ENCODE measurements at regions not wholly inside any gene's neighbourhood (a gene's known extent, or its start where the extent isn't known, plus 50 kb on each side); places are given as distances from the start of the nearest gene placed in this dataset.

DNA sequence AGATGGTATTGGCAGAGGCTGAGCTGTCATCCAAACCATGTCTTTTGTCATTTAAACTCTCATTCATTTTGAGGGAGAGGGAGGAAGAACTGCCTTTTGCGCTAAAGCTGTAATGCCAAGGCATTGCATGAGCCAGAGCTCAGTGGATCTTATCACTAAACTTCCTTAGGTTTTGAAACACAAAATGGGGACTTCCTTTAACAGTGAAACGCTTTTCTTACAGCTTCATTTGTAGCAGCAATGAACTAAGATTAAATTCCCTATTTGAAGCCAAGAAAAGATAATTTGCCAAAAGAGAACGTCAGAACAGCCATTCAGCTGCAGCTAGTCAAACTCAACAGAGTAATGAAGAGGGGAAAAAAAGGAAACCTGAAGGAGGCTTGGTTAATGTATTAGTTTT, 143.5 kb upstream of the MMADHC start:
- Histone ChIP-seq H3K9me1 (ENCODE audit: control insufficient read depth, extremely low read depth, insufficient read depth, low read length) (no peaks in the 10 kb centered on the region), H4K20me1 (ENCODE audit: control insufficient read depth, extremely low read depth, insufficient read depth, low read length) (no peaks in the 10 kb centered on the region), H3K4me3 (ENCODE audit: control insufficient read depth in 2 of 3, extremely low read depth in 1 of 3, insufficient read depth in 2 of 3, low read depth in 1 of 3, low read length in 3 of 3) (no peak overlapping the region), H3K9ac (ENCODE audit: control insufficient read depth, extremely low read depth, insufficient read depth, low read length) (no peak overlapping the region), H3K9me3 (ENCODE audit: control insufficient read depth, low read depth, low read length) (no peaks in the 10 kb centered on the region), H3K4me1 (ENCODE audit: control insufficient read depth, extremely low read depth, insufficient read depth, low read length) (peaks cover 37% of the 10 kb centered on the region), H3K27me3 (ENCODE audit: control insufficient read depth, extremely low read depth, insufficient read depth, low read length) (no peaks in the 10 kb centered on the region), H3K36me3 (ENCODE audit: control insufficient read depth in 2 of 2, extremely low read depth in 1 of 2, insufficient read depth in 2 of 2, low read length in 2 of 2) (no peaks in the 10 kb centered on the region), H3K27ac (ENCODE audit: control insufficient read depth, insufficient read depth, low read length) (no peak overlapping the region), H3K79me2 (ENCODE audit: control insufficient read depth, insufficient read depth, low read length) (no peaks in the 10 kb centered on the region), H3K4me2 (ENCODE audit: control insufficient read depth, extremely low read depth, insufficient read depth, low read depth, low read length) (no peak overlapping the region), H2AFZ (ENCODE audit: control insufficient read depth, low read length) (no peak overlapping the region)
- DNase-seq (ENCODE audit: low read depth, low spot score), result no peak
- no peak for TF ChIP-seq CTCF (optimal IDR thresholded peaks at IDR 0.05 in 1 of 3, IDR thresholded peaks at IDR 0.05 in 1 of 3, conservative IDR thresholded peaks at IDR 0.05 in 1 of 3; ENCODE audit: extremely low read depth in 1 of 3, insufficient read depth in 2 of 3, low read length in 3 of 3)
- no peak for TF ChIP-seq EZH2 (IDR thresholded peaks at IDR 0.05; ENCODE audit: low read length)
- dilution Hi-C loops (cut with MboI; ENCODE audit: extremely low pct_ligation_motif_present, low sequenced_read_pairs), result no loop called here
- FAIRE-seq, result peak; percentile 5

- DNase-seq (ENCODE audit: low read depth, low spot score) (no peak), FAIRE-seq (no peak)
- Histone ChIP-seq H3K27me3 (ENCODE audit: control insufficient read depth, extremely low read depth, insufficient read depth, low read length) (no peaks in the 10 kb centered on the region), H3K27ac (ENCODE audit: control insufficient read depth, insufficient read depth, low read length) (no peak overlapping the region), H3K9me1 (ENCODE audit: control insufficient read depth, extremely low read depth, insufficient read depth, low read length) (no peaks in the 10 kb centered on the region), H2AFZ (ENCODE audit: control insufficient read depth, low read length) (no peak overlapping the region), H3K4me1 (ENCODE audit: control insufficient read depth, extremely low read depth, insufficient read depth, low read length) (peaks cover 31% of the 10 kb centered on the region), H4K20me1 (ENCODE audit: control insufficient read depth, extremely low read depth, insufficient read depth, low read length) (no peaks in the 10 kb centered on the region), H3K79me2 (ENCODE audit: control insufficient read depth, insufficient read depth, low read length) (no peaks in the 10 kb centered on the region), H3K36me3 (ENCODE audit: control insufficient read depth in 2 of 2, extremely low read depth in 1 of 2, insufficient read depth in 2 of 2, low read length in 2 of 2) (no peaks in the 10 kb centered on the region), H3K4me3 (ENCODE audit: control insufficient read depth in 2 of 3, extremely low read depth in 1 of 3, insufficient read depth in 2 of 3, low read depth in 1 of 3, low read length in 3 of 3) (no peak overlapping the region), H3K4me2 (ENCODE audit: control insufficient read depth, extremely low read depth, insufficient read depth, low read depth, low read length) (no peak overlapping the region), H3K9ac (ENCODE audit: control insufficient read depth, extremely low read depth, insufficient read depth, low read length) (no peak overlapping the region), H3K9me3 (ENCODE audit: control insufficient read depth, low read depth, low read length) (no peaks in the 10 kb centered on the region)
- TF ChIP-seq EZH2 (IDR thresholded peaks at IDR 0.05; ENCODE audit: low read length) (no peak), CTCF (optimal IDR thresholded peaks at IDR 0.05 in 1 of 3, IDR thresholded peaks at IDR 0.05 in 1 of 3, conservative IDR thresholded peaks at IDR 0.05 in 1 of 3; ENCODE audit: extremely low read depth in 1 of 3, insufficient read depth in 2 of 3, low read length in 3 of 3) (no peak)
- dilution Hi-C loops (cut with MboI; ENCODE audit: extremely low pct_ligation_motif_present, low sequenced_read_pairs), result no loop called here
Measured at GRCh38 chr2:149729586-149729985, 142.0 kb upstream of the MMADHC start.

Measured in keratinocyte (primary cell).